Keratinocyte (primary cell): ENCODE measurements at regions not wholly inside any gene's neighbourhood (a gene's known extent, or its start where the extent isn't known, plus 50 kb on each side); places are given as distances from the start of the nearest gene placed in this dataset.

Experiments
- CTCF ChIP-seq, 3 experiments: IDR thresholded peaks in 1 of 3; conservative IDR thresholded peaks in 1 of 3; optimal IDR thresholded peaks in 1 of 3; 2 replicates in 2 of 3; 3 replicates in 1 of 3; pipeline versions ENCODE3 to v1.5.1; 2011; ENCODE audit warnings: low read length in 3 of 3, mild to moderate bottlenecking in 3 of 3, moderate library complexity in 2 of 3, control low read depth in 1 of 3, inconsistent platforms in 1 of 3; ENCODE audit not compliant: insufficient read depth in 2 of 3; ENCODE audit errors: extremely low read depth in 1 of 3
- EZH2 ChIP-seq: IDR thresholded peaks from one replicate; pipeline ENCODE4 v1.6.1; 2012; ENCODE audit warnings: inconsistent platforms, mild to moderate bottlenecking, low read length, moderate library complexity

- TF ChIP-seq EZH2, result no peak
- TF ChIP-seq CTCF (optimal IDR thresholded peaks at IDR 0.05 in 1 of 3, IDR thresholded peaks at IDR 0.05 in 1 of 3, conservative IDR thresholded peaks at IDR 0.05 in 1 of 3; ENCODE audit: extremely low read depth in 1 of 3, insufficient read depth in 2 of 3, low read length in 3 of 3), result no peak
These were observed 201.3 kb upstream of the IGF1R start for GRCh38 chr15:98447069-98447468.
